HCT116 (cell line): ENCODE measurements at regions not wholly inside any gene's neighbourhood (a gene's known extent, or its start where the extent isn't known, plus 50 kb on each side); places are given as distances from the start of the nearest gene placed in this dataset.

Experiments
- CBX3 ChIP-seq: IDR thresholded peaks from 2 replicates; pipeline ENCODE4 v1.6.1; 2012; ENCODE audit warnings: low read depth
- CTCF ChIP-seq, 3 experiments: fragments of 200-600 bp in 1 of 3; sonication (generic) in 1 of 3; IDR thresholded peaks in 2 of 3; conservative IDR thresholded peaks in 1 of 3; 2 replicates each; pipeline ENCODE4 v1.5.1; 2012 to 2017; ENCODE audit warnings: low read depth in 2 of 3, low read length in 2 of 3, antibody characterized with exemption in 1 of 3, borderline replicate concordance in 1 of 3, control low read depth in 1 of 3, mild to moderate bottlenecking in 1 of 3, mixed read lengths in 1 of 3, mixed run types in 1 of 3, moderate library complexity in 1 of 3; ENCODE audit not compliant: insufficient read depth in 1 of 3
- EZH2 ChIP-seq: fragments of 200-600 bp; sonication (generic); IDR thresholded peaks from 2 replicates; pipeline ENCODE4 v1.6.1; 2017; ENCODE audit warnings: antibody characterized with exemption, mixed run types
- POLR2AphosphoS5 ChIP-seq: IDR thresholded peaks from 2 replicates; pipeline ENCODE4 v1.6.1; 2011; ENCODE audit warnings: mild to moderate bottlenecking, low read depth, low read length, moderate library complexity

- TF ChIP-seq CTCF (IDR thresholded peaks at IDR 0.05 in 2 of 3, conservative IDR thresholded peaks at IDR 0.05 in 1 of 3; ENCODE audit: borderline replicate concordance in 1 of 3, insufficient read depth in 1 of 3, low read depth in 2 of 3, low read length in 2 of 3) (no peak), POLR2AphosphoS5 (no peak), EZH2 (no peak), CBX3 (no peak)
Observed at GRCh38 chr5:126228934-126229333, 194.3 kb upstream of the GRAMD2B start.
